Chondrocyte (in vitro differentiated cells): ENCODE measurements at regions not wholly inside any gene's neighbourhood (a gene's known extent, or its start where the extent isn't known, plus 50 kb on each side); places are given as distances from the start of the nearest gene placed in this dataset.
"Not testable (repeated sequence)": the region's sequence is repeated elsewhere in the genome, so short reads cannot be mapped to it uniquely, and the experiment has no call there.

Experiments
- DNase-seq: peaks from one replicate; pipeline ENCODE4 v3.0.0; 2021; ENCODE audit warnings: mixed read lengths, low spot score
- H3K27ac Mint-ChIP-seq: one replicate; pipeline ENCODE4 v1.8.0; 2021; ENCODE audit warnings: mild to moderate bottlenecking, moderate library complexity, mixed read lengths; ENCODE audit not compliant: unreplicated experiment
- H3K27me3 Mint-ChIP-seq: 2 replicates; pipeline ENCODE4 v1.8.0; 2021; ENCODE audit warnings: low read depth, mixed read lengths
- H3K36me3 Mint-ChIP-seq: 2 replicates; pipeline ENCODE4 v1.8.0; 2021; ENCODE audit warnings: low read depth, mixed read lengths
- H3K4me1 Mint-ChIP-seq: 2 replicates; pipeline ENCODE4 v1.8.0; 2021; ENCODE audit warnings: low read depth, mild to moderate bottlenecking, mixed read lengths
- H3K4me3 Mint-ChIP-seq: one replicate; pipeline ENCODE4 v1.8.0; 2021; ENCODE audit warnings: mild to moderate bottlenecking, moderate library complexity, mixed read lengths; ENCODE audit not compliant: unreplicated experiment
- H3K9me3 Mint-ChIP-seq: 2 replicates; pipeline ENCODE4 v1.8.0; 2021; ENCODE audit warnings: low read depth, mixed read lengths
- TF ChIP-seq, protein P1 (sequence below): fragments of 200-600 bp; sonication (generic); IDR thresholded peaks from 2 replicates; pipeline ENCODE4 v1.5.0; 2021; ENCODE audit warnings: antibody characterized with exemption, mild to moderate bottlenecking, moderate library complexity

DNA sequence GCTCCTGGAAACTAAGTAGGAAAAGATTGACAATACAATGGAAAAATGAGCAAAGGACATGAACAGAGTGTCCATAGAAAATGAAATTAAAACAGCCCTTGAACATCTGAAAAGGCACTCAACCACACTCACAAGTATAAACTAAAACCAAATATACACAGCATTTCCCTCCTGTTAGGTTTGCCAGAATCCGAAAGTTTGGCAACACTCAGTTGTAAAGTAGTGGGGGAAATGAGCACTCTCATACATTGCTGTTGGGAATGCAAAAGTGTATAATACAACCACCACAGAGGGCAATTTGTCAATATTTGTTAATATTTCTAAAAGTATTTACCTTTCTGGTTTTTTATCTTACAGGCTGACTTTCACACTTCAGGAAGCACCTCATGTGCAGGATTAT, 84.2 kb upstream of the TMEM164 start:
- Mint-ChIP-seq H3K4me1 (no peaks in the 10 kb centered on the region), H3K36me3 (no peaks in the 10 kb centered on the region), H3K9me3 (no peaks in the 10 kb centered on the region), H3K27me3 (peaks cover 2% of the 10 kb centered on the region), H3K4me3 (no peak overlapping the region), H3K27ac (no peak overlapping the region)
- no peak for DNase-seq
- TF ChIP-seq, protein P1, sequence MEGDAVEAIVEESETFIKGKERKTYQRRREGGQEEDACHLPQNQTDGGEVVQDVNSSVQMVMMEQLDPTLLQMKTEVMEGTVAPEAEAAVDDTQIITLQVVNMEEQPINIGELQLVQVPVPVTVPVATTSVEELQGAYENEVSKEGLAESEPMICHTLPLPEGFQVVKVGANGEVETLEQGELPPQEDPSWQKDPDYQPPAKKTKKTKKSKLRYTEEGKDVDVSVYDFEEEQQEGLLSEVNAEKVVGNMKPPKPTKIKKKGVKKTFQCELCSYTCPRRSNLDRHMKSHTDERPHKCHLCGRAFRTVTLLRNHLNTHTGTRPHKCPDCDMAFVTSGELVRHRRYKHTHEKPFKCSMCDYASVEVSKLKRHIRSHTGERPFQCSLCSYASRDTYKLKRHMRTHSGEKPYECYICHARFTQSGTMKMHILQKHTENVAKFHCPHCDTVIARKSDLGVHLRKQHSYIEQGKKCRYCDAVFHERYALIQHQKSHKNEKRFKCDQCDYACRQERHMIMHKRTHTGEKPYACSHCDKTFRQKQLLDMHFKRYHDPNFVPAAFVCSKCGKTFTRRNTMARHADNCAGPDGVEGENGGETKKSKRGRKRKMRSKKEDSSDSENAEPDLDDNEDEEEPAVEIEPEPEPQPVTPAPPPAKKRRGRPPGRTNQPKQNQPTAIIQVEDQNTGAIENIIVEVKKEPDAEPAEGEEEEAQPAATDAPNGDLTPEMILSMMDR = no peak

DNA sequence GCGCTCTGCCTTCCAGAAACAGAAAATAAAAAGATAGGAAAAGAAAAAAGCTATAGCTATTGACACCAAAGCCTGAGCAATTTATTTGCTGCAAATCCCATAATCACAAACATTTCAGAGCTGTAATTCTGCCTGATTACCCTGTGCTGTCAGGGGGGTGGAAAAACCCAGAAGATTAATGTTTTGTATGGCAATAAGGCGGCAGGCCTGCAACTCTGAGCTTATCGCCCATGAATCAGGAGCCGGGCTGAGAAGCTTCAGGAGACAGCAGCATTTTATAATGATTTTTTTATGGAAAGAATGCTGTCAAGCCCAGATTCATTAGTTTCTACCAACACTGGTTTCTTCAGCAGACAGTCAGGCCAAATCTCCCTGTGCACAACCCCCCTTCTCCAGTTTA, 82.6 kb upstream of the TMEM164 start:
- H3K36me3 Mint-ChIP-seq = no peaks in the 10 kb centered on the region
- DNase-seq = no peak
- no peak overlapping the region for H3K27ac Mint-ChIP-seq
- TF ChIP-seq, protein P1 = no peak
- peaks cover 2% of the 10 kb centered on the region for H3K27me3 Mint-ChIP-seq
- no peaks in the 10 kb centered on the region for H3K4me1 Mint-ChIP-seq
- no peak overlapping the region for H3K4me3 Mint-ChIP-seq
- no peaks in the 10 kb centered on the region for H3K9me3 Mint-ChIP-seq

DNA sequence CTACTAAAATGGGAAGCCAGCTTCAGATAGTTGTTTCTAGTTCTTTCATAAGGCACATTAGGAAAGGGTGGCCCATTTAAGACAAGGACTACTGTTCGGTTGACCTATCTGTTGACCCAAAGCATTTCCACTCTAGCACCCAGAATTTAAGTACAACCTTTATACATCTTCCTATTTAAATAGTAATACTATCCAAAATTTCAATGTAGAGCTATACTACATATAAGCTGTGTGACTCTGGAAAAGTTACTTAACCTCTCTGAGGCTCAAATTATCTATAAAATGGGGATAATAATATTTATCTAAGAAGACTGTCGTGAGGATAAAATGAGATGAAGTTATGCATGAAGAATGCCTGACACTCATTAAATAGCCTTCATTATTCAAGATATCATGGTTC, 82.0 kb upstream of the TMEM164 start:
- Mint-ChIP-seq H3K27ac (no peak overlapping the region), H3K4me1 (no peaks in the 10 kb centered on the region), H3K9me3 (no peaks in the 10 kb centered on the region), H3K36me3 (no peaks in the 10 kb centered on the region), H3K27me3 (peaks cover 2% of the 10 kb centered on the region), H3K4me3 (no peak overlapping the region)
- TF ChIP-seq, protein P1 = no peak
- no peak for DNase-seq

DNA sequence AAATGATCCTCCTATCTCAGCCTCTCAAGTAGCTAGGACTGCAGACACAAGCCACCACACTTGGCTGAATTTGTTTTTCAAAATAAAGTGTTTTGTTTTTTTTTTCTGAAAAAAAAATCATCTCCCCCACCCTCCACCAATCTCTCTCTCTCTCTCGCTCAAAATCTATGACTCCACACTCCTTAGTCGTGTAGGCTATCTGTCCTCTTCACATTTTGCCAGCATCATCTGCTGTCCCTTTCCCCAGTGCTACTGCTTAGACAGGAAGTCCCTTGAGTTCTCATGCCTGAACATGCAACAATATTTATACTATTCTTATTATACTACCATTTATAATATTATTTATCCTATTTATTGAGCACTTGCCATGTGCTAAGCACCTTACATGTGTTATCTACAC, 80.7 kb upstream of the TMEM164 start:
- Mint-ChIP-seq H3K9me3 (no peaks in the 10 kb centered on the region), H3K4me1 (no peaks in the 10 kb centered on the region), H3K36me3 (no peaks in the 10 kb centered on the region), H3K27ac (no peak overlapping the region), H3K27me3 (peaks cover 2% of the 10 kb centered on the region), H3K4me3 (no peak overlapping the region)
- no peak for DNase-seq
- TF ChIP-seq, protein P1 = no peak

- H3K4me1 Mint-ChIP-seq, H3K9me3 Mint-ChIP-seq, DNase-seq, H3K27me3 Mint-ChIP-seq, H3K4me3 Mint-ChIP-seq, H3K27ac Mint-ChIP-seq, H3K36me3 Mint-ChIP-seq: not testable (repeated sequence)
Measured at GRCh38 chrX:109925003-109925402, 77.9 kb upstream of the TMEM164 start.

GRCh38 chrX:109925656-109926055, 77.3 kb upstream of the TMEM164 start:
- Mint-ChIP-seq H3K27ac (no peak overlapping the region), H3K4me1 (peaks cover 7% of the 10 kb centered on the region), H3K27me3 (peaks cover 2% of the 10 kb centered on the region), H3K9me3 (no peaks in the 10 kb centered on the region), H3K36me3 (no peaks in the 10 kb centered on the region), H3K4me3 (no peak overlapping the region)
- TF ChIP-seq, protein P1 = no peak
- DNase-seq = no peak
